ENCODE measurements at regions not wholly inside any gene's neighbourhood (a gene's known extent, or its start where the extent isn't known, plus 50 kb on each side); places are given as distances from the start of the nearest gene placed in this dataset.

DNA sequence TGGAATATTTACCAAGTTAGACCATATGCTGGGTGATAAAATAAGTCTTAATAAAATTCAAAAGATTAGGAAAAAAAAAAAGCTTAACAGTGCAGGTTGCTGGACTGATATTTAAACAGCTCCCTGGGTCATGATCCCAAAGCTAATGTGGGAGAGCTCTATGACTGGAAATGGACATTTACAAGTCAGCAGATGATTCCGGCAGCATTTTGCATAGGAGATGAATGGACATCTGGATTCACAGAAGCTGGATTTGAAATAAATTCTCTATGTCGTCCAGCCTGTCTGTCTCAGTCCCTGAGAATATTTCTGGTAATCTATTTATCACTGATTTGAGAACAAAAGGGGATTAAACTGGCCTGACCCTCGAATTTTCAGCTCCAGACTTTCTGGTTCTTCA is 52.3 kb upstream of the KLHL25 start:
- DNase-seq: no peak

DNA sequence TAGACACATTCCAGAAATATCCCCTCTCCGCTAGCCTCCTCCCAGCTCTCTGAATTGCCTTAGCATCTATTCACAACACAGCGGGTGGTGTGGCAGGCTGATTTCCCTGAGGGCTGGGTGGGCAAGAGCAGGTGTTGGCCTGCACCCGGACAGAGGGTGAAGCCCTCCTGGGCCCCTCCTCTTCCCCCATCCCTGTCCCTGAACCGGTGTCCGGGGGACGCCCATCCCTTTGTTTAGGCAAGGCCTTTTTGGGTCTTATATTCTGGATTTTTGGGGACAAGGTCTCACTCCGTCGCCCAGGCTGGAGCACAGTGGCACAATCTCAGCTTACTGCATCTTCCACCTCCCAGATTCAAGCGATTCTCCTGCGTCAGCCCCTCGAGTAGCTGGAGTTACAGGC is 55.2 kb upstream of the KLHL25 start:
- DNase-seq: no peak

DNA sequence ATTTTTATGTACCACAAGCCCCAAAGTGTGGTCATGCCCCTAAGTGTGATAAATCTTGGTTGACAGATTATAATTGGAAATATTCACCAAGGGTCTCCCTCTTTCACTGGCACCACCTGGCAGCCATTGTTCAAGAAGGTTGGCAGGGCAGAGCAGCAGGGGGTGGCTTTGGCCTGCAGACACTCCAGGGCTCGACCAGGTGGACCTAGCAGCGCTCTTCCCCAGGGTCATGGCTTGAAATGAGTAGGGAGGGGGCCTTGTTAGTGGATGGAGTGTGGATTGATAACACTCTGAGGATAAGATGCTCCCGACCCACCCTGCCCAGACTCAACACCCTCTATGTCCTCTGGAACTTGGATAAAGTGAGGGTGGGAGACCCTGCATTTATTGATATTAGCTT is 58.2 kb upstream of the KLHL25 start:
- no peak for DNase-seq

DNA sequence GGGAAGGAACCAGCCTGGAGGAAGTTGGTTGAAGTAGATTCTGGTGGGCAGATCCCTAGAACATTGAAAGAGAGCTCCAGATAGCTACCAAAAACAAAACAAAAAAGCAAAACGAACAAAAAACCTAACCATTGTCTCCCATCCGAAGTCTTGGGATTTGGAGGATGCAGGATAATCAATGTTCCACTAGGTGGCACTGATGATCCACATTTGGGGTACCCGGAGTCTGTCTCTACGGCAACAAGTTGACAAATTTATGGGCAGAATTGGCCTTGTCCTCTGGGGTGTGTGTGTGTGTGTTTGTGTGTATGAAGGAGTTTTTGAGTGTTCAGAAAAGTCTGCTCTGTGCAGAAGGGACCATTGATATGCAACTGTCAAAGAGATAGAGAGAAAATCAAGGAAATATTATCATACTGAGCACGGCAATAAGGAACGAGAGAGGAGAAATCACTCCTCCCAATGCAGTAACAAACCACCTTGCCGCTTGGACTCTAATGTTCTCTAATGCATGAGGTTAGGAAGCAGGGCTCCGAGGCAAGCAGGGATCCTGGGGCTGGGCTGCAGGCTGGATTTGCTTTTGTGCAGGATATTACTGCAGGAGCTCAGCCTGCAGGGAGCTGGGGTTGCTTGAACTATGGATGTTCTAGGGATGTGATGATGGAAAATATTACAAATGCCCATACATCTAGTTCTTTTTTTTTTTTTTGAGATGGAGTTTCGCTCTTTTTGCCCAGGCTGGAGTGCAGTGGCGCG is 59.8 kb upstream of the KLHL25 start:
- DNase-seq: peak; percentile 29 to 61

DNA sequence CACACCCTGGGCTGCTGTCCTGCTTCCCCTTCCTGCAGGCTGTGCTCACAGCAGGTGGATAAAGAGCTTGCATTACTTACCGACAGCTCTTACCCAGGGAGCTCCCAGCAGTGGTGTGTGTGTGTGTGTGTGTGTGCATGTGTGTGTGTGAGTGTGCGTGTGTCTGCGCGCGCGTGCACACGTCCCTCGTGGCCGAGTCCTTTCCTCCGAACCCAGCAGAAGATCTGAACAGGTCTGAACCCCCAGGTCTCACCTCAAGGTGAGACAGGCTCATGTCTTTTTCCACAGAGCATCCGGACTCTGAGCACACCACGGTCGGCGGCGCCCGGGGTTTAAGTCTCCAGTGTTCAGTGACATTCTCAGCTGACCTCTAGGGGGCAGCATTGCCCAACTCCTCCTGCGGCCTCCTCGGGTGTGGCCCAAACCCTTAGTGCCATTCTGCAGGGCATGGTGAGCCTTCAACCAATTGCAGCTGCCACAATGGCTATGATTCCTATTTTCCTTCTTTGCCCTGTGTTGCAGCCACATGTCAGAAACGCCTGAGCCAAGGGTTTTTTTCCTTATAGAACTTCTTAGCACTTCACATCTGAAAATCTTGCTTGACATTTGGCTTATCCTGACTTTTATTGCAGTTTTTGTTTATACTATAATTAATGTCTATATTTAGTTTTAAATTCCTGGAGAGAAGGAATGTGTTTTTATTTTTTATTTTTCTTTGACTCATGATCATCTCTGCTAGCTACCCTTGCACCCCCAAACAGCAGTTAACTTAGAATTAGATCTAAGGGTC is 64.1 kb upstream of the KLHL25 start:
- peak; percentile 68 to 73 for DNase-seq

DNA sequence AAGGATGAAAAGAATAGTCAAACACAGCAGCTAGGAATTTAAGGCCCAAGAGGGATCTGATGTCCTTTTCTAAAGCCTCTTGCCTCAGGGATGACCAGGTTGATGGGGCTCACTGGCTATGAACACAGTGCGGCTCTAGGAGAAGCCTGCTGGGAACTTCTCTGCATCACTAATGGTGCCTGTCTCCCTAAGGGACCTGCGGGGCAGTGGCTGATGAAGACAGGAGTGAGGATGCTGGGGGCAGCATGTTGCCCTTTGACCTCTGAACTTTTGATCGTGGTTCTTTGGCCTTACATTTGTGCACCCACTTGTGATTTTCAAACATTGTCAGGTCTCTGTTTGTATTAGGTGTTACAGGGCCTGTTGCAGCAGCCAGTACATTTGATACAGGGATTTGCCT is 64.9 kb upstream of the KLHL25 start:
- no peak for DNase-seq

DNA sequence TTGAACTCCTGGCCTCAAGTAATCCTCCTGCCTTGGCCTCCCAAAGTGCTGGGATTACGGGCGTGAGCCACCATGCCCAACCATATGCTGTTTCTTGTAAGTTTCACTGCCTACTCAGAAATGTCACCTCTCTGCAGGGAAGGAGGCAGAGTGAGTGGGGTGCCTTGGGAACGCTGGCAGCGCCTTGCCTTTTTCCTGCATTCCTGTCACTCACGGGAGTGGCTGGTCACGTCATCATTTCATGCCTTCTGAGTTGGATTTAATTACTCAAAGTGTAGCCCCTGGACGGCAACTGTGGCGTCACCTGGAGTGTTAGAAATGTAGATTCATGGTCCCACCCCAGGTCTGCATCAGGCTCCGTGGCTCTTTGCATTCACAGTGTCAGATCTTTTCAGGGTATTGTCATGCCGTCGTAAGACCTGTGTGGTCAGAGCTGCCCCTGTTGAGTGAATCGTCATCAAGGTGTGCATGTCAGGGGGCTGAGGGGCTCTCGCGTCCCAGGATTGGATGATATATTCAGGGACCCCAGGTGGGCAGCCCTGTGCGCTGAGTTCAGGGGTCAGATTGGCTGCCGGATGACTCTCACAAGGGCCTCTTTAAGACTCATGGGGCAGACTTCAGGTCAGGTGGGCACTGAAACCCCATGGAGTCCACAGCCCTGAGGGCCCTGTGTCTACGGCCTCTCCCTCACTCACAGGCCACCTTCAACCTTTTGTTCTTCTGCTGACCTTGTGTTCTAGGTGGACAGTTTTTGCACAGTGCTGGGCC is 65.9 kb upstream of the KLHL25 start:
- no peak for DNase-seq

DNA sequence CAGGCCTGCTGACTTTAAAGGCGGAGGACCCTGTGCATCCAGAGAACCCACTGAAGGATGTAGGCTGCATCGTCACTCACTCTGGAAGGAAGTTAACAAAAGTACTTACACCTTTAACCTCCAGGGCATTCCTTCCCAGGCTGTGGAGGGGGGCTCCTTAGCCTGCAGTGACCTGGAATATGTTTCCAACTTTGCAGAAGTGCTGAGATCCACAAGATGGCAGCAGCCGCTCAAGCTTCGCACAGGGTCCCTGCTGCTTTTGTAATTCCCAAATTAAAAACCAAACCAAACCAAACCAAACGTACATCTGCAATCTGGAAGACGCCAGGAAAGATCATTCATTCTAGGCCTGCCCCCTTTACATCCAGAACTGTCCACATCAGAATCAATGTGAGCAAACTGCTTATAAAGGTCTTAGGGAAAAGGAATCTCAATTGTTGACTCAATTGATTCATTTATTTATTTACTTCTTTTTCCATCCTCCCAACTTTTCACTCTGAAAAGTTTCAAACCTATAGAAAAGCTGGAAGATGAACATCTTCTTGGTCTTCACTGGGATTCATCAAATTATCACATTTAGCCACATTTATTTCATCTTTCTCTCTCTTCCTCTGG is 70.5 kb upstream of the KLHL25 start:
- DNase-seq: no peak

DNA sequence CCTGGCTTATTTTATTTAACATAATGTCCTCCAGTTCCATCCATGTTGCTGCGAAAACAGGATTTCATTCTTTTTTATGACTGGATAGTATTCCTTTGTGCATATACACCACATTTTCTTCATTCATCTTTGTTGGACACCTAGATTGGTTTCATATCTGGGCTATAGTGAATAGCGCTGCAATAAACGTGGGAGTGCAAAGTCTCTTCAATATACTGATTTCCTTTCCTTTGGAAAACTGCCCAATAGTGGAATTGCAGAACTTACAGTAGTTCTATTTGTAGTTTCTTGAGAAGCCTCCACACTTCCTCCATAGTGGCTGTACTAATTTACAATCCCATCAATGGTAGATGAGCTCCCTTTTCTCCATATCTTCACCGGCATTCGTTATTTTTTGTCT is 72.5 kb upstream of the KLHL25 start:
- no peak for DNase-seq

DNA sequence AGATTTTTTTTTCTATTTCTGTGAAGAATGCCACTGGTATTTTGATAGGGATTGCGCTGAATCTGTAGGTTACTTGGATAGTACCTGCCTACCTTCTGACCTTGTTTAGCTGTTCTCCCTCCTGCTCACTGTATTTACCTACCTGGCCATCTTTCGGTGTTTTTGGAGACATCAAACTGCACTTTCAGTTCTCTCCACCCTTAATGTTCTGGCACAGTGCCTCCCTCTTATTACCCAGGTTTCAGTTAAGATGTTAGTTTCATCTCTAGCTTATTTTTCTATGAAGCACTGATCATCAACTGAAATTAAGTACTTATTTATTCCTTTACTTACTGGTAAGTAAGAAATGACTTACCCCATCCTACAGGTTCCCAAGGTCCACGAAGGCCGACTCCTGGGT is 74.4 kb upstream of the KLHL25 start:
- DNase-seq: no peak

DNA sequence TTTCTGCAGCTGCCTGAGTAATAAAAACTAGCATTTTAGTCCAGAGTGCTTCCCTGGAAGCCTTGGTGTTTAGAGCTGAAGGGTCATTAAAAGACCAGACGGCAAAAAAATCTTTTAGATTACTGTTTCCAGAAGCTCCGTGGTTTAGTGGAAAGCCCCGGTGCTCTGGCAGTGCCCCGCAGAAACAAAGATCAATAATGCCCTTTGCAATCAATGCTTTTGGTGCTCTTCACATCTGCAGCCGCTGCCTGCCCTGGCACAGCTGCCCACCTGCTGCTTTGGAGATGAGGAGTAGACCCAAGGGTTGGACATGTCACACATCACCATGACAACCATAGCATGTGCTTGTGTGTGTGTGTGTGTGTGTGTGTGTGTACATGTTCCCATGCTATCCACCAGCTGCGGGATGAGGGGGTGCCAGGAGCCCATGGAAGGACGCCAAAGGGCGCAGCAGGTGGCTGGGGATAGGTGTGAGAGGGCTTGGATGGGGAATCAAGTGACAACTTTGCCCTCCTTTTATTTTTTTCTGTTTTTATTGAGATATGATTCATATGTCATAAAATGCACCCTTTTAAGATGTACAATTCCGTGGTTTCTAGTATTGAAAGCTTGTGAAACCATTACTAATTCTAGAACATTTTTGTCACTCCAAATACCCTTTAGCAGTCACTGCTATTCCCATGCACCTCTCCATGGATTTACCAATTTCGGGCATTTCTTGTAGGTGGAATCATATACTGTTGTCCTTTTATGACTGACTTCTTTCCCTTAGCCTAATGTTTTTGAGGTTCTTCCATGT is 75.7 kb upstream of the KLHL25 start:
- no peak for DNase-seq

DNA sequence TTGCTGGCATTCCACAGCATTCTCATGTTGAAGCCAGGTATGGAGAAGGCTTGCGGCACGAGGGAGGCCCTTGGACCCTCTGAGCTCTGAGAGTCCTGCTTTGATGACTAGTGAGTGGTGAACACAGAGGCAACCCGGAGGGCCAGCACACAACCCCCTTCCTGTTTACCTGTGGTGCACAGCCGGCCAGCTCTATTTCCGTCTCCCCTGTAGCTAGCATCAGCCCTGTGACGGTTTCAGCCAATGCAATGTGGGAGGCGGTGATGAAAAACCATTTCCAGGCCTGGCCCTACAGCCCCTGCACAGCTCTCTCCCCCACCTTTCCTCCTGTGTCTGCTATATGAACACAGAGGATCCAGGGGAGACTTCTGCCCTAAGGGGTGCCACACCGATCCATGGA is 76.8 kb upstream of the KLHL25 start:
- no peak for DNase-seq

DNA sequence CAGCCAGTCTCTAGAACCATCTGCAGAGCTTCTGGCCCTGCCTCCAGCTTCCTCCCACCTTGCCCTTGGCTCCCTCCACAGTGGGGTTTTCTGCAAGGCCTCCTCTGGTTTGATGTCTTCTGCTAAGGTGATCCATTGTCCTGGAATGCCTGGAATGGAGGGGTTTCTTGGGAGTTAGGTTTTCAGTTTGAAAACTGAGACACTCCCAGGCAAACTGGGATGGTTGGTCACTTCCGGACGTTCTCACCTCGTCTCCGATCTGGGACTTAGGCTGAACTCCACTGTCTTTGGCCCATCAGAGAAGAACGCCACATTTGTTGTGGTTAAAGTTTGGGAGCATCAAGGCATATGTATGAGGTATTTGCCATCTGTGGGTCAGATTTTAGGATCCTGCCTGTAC is 77.4 kb upstream of the KLHL25 start:
- DNase-seq: no peak

DNA sequence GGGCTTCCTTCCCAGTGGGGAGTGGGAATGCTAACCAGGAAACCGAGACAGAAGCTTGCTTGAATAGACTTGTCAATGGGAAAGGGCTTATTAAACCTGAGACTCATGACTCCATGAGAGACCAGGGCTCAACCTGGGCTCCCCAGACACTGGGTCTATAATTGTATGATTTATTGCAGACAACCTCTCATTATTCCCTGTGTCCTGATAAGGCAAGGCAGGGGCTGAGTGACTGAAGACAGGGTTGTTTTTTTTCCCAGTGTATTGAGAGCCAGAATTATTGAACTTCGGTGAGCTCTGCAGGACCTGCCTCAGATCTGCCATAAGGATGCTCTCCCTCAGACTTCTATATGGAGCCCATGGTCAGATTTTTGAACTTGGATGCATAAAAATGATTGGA is 79.5 kb upstream of the KLHL25 start:
- DNase-seq: no peak

DNA sequence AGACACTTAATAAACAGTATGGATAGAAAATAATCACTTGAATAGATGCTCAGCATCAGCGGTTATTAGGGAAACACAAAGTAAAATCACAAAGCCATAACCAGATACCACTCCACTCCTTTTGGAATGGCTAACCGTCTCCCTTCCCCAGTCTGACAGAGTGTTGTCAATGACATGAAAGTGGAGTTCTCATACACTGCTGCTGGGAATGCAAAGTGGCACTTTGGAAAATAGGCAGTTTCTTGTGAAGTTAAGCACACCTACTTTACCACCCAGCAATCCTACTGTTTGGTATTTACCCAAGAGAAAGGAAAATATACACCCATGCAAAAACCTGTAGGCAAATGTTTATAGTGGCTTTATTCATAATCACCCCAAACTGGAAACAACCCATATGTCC is 81.0 kb upstream of the KLHL25 start:
- DNase-seq: no peak

DNA sequence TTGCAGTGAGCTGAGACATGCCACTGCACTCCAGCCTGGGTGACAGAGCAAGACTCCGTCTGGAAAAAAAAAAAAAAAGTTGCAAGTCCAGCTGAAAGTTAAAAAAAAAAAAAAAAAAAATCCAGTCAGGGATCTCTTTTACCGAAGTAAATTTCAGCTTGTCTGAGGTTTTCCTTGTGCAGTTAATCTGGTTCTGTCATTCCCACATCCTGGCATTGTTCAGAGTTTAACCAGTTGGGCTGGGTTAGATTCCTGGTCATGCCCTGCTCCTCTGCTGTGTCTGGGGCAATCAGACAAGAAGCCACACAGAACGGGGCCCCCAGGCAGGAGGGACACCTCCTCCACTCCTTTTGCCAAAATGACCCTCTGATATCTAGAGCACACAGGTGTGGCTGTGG is 84.1 kb upstream of the KLHL25 start:
- DNase-seq: no peak

DNA sequence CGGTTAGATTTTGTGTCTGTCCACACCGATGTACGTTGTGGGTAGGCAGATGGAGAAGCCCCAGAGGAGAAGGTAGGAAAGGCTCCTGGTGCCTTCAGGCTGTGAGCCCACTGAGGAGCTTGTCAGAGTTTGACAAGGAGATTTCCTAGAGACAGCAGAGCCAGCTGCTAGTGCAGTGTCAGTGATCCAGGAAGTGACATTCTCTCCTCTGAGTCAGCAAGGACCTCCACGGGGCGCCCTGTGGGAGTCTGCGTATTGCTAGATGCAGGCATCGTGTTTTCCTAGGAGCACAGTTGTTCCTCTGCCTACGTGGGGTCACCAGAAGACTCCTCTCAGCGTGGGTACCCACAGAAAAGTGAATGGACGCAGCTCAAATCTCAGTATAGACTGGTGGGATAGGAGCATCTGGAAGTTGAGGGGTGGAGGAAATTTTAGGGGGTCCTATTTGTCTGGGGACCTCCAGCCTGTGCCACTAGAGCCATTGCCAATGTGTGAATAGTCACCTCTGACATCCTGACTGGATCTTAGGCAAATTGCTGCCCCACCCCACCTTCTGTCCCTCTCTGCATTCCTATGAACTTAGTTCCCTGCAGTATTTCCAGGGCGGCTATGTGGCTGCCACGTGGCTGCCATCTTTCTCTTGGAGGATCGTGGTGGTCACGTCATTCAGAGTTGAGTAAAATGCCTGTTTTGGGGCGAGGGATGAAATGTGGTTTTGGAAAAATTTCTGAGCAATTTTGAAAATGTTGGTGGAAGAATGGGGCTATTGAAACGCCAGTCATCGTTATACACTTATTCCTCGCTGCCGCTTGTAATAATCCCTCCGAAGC is 84.8 kb upstream of the KLHL25 start:
- DNase-seq: no peak

DNA sequence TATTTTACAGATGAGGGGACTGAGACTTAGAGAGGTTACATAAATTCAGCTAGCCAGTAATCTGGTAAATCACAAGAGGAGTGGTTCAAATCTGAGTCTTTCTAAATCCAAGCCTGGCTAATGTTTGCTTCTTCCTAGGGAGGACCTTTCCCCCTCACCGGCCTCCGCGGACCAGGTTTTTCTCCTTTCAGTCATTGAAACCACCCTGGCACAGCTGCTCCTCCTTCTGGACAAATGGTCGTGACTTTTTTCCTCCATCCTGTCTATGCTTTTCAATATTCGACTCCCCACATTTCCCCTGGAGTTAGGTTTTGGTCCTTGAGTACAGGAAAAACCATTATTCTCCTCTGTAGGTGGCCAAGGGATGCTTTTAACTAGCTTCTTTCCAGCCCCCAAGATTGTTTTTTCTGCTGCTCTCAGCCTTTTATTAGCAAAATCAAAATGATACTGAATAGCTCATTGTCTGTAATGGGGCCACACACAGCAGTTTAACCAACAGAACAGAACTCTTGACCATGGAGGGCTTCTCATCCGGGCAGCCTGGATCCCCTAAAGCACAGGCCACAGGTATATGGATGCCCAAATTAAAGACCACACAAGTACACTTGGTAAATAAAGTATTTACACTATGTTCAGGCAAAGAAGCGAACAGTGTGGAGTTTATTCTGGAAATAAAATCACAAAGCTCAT is 85.9 kb upstream of the KLHL25 start:
- DNase-seq: no peak

DNA sequence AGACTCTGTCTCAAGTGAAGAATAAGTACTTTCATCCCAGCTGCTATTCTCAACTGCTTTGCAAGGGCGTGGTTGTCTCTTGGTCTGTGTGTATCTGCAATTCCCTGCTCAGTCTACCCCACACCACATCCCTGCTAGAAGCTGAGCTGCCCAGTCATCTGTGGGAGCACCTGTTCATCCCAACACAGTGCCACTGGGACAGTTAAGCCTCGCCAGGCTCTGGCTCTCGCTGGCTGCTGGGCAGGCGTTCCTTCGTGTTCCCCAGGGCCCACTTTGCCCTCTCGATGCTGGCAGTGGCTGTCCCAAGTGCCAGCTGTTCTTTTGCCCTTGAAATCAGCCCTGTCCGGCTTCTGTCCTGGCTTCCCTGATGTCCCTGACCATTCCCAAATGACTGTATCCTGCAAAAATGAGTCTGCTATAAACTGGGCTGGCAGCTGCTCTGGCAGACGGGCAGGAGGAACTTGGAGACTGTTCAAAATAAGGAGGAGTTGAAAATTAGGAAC is 91.6 kb upstream of the KLHL25 start:
- no peak for DNase-seq

DNA sequence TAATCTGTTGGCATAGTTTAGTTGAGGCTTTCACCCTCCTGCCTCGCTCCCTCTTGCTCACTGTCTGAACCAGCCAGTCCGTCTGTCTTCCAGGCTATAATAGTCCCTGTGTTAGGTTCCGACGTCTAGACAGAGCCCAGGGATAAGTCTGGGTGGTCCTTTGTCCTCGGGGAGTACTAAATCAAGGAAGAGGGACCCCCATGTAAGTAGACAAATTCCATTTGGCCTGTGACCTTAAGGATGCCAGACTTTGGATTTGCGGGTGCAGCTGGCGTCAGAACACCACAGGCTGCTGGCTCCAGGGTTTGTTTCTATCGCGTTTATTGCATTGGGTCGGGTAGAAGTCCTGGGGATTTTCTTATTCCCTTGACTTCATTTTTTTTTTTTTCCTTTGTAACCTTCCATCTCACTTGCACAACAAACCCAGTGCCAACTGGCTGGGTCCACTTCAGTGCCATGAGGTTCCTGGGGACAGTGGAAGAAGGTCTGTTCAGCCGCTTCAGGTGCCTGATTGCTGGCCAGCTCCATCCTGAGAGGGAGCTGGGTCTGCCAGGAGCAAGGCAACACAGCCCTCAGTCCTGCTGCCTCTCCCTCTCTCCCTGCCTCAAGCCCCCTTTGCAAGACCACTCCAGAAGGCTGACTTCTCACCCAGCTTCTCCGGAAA is 95.4 kb upstream of the KLHL25 start:
- no peak for DNase-seq
